ENCODE measurements at regions not wholly inside any gene's neighbourhood (a gene's known extent, or its start where the extent isn't known, plus 50 kb on each side); places are given as distances from the start of the nearest gene placed in this dataset.

DNA sequence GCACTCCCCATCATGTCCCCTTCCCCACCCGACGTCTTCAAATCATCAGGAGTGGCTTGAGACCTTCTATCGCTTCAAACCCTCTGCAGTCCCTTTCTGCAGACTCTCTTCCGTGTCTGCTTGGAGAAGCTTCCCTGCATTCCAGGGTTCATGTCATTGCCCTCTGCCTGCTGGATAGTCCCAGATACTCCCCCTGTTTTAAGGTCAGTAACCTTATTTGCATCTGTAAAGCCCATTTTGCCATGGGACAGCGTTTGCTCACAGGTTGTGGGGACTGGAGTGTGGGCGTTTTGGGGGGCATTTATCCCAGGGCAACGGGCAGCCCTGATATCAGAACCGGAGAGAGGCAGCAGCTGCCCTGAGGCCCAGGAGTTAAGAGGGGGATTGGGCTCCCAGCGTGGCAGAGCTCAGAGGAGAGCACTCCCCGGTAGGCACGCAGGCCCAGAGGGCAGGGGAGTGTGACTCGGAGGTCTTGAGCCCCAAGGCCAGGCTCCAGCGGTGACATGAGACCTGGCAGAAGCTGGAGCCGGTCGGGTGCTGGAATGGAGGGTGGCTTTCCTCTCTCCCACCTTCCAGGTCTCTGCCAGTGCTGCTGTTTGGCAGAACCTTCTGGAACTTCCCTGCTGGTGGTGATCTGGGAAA lies 73.8 kb downstream of the RTP5 start:
- no peak for DNase-seq (ENCODE audit: low read depth)

- no peak for DNase-seq (ENCODE audit: low read depth)
Measured at GRCh38 chr2:241943961-241944575, 74.5 kb downstream of the RTP5 start.

- no peak for DNase-seq (ENCODE audit: low read depth)
Measured at GRCh38 chr2:241944821-241945220, 75.3 kb downstream of the RTP5 start.

- no peak for DNase-seq (ENCODE audit: low read depth)
Measured at GRCh38 chr2:241945311-241945710, 75.8 kb downstream of the RTP5 start.

DNA sequence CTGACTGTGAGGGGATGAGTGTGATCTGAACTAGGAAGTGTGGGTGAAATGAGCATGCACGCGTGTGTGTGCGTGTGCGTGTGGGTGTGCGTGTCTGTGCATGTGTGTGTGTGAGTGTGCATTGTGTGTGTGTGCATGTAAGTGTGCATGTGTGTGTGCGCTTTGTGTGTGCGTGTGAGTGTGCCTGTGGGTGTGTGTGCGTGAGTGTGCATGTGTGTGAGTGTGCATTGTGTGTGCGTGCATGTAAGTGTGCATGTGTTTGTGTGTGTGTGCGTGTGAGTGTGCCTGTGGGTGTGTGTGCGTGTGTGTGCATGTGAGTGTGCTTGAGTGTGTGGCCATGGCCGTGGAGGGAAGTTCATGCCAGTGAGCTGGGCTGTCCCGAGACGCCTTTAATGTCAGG lies 76.3 kb downstream of the RTP5 start:
- DNase-seq (ENCODE audit: low read depth) = no peak

DNA sequence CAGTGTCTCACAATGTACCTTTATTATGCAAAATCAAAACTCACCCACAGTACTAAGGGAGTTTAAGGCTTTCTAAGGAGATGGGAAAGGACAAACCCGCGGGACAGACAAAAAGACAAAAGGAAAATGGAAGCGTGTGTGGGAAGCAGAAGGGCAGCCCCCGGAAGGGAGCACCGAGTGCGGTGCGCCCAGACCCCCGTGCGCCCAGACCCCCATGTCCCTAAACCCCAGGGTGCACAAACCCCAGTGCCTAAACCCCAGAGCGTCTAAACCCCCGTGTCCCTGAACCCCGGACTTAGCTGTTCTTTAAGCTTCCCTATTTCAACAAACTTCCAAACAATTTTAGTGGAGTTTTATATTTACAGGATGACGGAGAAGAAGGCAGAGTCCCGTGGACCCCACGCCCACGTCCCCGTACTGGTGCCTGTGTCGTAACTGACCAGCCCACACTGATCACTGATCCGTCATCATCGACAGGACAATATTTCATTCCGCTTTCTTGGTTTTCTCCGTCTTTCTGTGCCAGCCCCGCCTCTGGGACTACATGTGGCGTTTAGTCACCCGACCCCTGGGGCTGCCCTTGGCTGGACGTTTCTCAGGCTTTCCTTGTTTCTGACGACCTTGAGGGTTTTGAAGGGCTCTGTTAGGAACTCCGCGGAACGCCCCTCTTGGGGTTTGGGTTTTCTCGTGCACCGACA lies 76.9 kb downstream of the RTP5 start:
- no peak for DNase-seq (ENCODE audit: low read depth)

- no peak for DNase-seq (ENCODE audit: low read depth)
Measured at GRCh38 chr2:241947004-241947350, 77.4 kb downstream of the RTP5 start.

- no peak for DNase-seq (ENCODE audit: low read depth)
Measured at GRCh38 chr2:241947401-241947800, 77.9 kb downstream of the RTP5 start.

GRCh38 chr2:241947876-241948275 lies 78.3 kb downstream of the RTP5 start:
- DNase-seq (ENCODE audit: low read depth) = no peak

GRCh38 chr2:241948299-241948897 lies 78.9 kb downstream of the RTP5 start:
- DNase-seq (ENCODE audit: low read depth) = no peak

GRCh38 chr2:241948901-241949735 lies 79.6 kb downstream of the RTP5 start:
- no peak for DNase-seq (ENCODE audit: low read depth)

GRCh38 chr2:241949736-241950412 lies 80.3 kb downstream of the RTP5 start:
- DNase-seq (ENCODE audit: low read depth) = no peak

DNA sequence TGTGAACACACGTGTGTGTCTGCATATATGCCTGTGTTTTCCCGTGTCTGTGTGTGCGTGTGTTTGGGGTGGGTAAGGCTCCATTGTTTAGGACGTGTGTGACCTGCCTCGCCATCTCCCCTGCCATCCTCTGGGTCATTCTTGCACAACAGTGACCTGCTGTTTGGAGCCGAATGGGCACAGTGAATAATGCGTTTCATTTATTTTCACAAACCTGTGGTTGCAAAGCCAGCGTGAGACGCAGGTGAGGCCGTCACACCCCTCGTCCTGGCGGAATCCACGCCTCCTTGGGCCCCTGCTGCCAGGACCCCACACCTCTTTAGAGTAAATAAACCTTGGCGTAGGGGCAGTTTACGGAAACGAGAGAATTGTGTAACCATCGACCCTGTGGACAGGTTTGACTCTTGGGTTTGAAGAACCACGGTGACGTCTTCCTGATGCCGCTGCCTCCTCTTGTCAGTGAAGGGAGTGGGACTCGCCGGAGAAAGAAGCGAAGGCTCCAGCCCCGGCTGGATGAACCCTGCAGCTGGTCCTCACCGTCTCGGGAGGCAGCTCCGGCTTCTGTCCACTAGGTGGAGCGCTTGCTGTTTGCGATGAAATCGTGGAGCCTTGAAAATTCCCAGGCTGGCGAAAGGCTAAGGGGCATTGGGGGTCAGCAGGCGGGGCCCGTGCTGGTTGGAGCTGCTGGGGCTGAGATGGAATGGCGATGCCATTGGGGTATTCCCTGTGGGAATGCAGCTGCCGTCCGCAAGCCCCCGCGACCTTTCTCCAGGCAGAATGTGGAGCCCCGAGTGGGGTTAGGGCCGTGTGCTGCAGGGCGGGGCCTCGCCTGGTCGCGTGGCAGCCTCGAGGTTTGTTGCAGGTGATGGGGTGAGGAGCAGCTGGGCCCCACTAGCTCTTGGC lies 81.1 kb downstream of the RTP5 start:
- peak; percentile 48 for DNase-seq (ENCODE audit: low read depth)

- no peak for DNase-seq (ENCODE audit: low read depth)
Measured at GRCh38 chr2:241951316-241951700, 81.8 kb downstream of the RTP5 start.

- DNase-seq (ENCODE audit: low read depth) = no peak
Measured at GRCh38 chr2:241951920-241952319, 82.4 kb downstream of the RTP5 start.

GRCh38 chr2:241952816-241953215 lies 83.3 kb downstream of the RTP5 start:
- no peak for DNase-seq (ENCODE audit: low read depth)

GRCh38 chr2:241953324-241953928 lies 83.9 kb downstream of the RTP5 start:
- DNase-seq (ENCODE audit: low read depth) = no peak

DNA sequence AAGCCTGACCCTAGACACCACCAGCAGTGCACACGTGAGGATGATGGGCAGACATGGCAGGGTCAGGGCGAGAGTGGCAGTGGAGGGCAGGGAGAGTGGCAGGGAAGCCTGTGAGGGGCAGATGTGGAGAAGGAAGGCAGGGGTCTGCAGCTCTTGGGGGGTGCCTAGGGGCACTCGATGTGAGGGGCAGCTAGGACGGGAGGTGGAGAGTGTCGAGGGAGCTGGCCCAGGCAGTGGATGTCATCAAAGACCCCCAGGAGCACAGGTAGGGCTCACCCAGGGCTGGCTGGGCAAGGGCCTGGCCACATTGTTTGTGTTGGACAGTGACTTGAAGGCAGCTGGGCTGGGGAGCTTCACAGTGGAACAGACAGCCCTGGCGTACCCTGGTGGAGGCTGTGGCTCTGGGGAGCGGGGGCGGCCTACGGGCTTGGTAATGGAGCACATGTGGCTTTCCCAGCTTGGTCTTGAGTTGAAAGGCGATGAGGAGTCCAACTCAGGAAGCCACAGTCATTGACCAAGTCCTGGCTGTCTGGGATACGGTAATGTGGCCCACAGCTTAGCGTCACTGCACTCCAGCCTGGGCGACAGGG lies 87.1 kb downstream of the RTP5 start:
- DNase-seq (ENCODE audit: low read depth) = no peak

- DNase-seq (ENCODE audit: low read depth) = no peak
Measured at GRCh38 chr2:241957276-241957675, 87.7 kb downstream of the RTP5 start.

Data from stimulated activated CD8-positive, alpha-beta memory T cell treated with anti-CD3 and anti-CD28 coated beads, Interleukin-7, amount 100 ng/mL, for 24 hours (primary cell).